Activated CD4-positive, alpha-beta T cell treated with anti-CD3 and anti-CD28 coated beads, Interleukin-2, amount 50 U/mL, for 24 hours (primary cell): ENCODE measurements at regions not wholly inside any gene's neighbourhood (a gene's known extent, or its start where the extent isn't known, plus 50 kb on each side); places are given as distances from the start of the nearest gene placed in this dataset.

Experiments used
- DNase-seq, 2 donors: peaks; one replicate each; pipeline ENCODE4 v3.0.0-alpha.2; 2020; ENCODE audit warnings: low read depth in 1 of 2, low spot score in 1 of 2

GRCh38 chr6:122302067-122302466 lies 97.4 kb upstream of the HSF2 start:
- DNase-seq, result no peak

- no peak for DNase-seq
Measured at GRCh38 chr6:122307577-122307976, 91.9 kb upstream of the HSF2 start.

GRCh38 chr6:122308074-122308473 lies 91.4 kb upstream of the HSF2 start:
- no peak for DNase-seq

- DNase-seq, result no peak
Measured at GRCh38 chr6:122315842-122316241, 83.6 kb upstream of the HSF2 start.

- DNase-seq, result no peak
Measured at GRCh38 chr6:122322824-122323223, 76.6 kb upstream of the HSF2 start.

GRCh38 chr6:122323361-122323760 lies 76.1 kb upstream of the HSF2 start:
- DNase-seq, result no peak

GRCh38 chr6:122330315-122330714 lies 69.1 kb upstream of the HSF2 start:
- no peak for DNase-seq

- no peak for DNase-seq
Measured at GRCh38 chr6:122337645-122338044, 61.8 kb upstream of the HSF2 start.

GRCh38 chr6:122339661-122340060 lies 59.8 kb upstream of the HSF2 start:
- no peak for DNase-seq

GRCh38 chr6:122347280-122347679 lies 52.2 kb upstream of the HSF2 start:
- DNase-seq, result no peak

- no peak for DNase-seq
Measured at GRCh38 chr6:122347751-122348150, 51.7 kb upstream of the HSF2 start.
